CD4-positive, alpha-beta T cell treated with Interleukin-15 for 4 hours (primary cell): ENCODE measurements at regions not wholly inside any gene's neighbourhood (a gene's known extent, or its start where the extent isn't known, plus 50 kb on each side); places are given as distances from the start of the nearest gene placed in this dataset.

Source experiments
- DNase-seq: peaks from one replicate; pipeline ENCODE4 v3.0.0-alpha.2; 2020; ENCODE audit warnings: low spot score

DNA sequence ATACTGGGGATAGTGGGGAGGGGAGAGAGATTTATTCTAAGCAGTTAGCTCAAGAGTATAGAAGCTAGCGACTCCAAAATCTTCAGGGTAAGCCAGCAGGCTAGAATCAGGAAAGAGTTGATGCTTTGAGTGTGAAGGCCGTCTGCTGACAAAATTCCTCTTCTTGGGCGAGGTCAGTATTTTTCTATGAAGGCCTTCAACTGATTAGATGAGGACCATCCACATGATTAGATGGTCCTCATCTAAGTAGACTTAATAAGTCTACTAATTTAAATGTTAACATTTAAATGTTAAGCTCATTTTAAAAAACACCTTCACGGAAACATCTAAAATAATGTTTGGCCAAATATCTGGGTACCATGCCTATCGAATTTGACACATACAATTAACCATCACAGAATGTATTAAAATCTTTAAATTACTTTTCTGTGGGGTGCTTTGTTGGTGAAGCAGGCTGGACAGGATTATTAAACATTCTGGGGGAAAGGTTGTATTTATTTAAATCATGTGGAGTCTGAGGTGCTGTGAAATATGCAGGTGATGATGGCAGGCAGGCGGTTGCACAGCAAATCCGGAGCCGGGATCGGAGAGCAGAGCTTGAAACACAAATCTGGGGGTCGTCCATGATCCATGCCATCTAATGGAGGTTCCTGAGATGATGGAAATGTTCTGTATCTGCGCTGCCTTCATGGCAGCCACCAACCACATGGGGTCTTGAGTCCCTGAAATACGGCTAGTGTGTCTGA is 49.8 kb upstream of the ADORA2B start:
- DNase-seq, result no peak
